ENCODE measurements at regions not wholly inside any gene's neighbourhood (a gene's known extent, or its start where the extent isn't known, plus 50 kb on each side); places are given as distances from the start of the nearest gene placed in this dataset.
A peak's percentile ranks its signal among the peaks of the same experiment; 100 is the strongest.
"Not testable (repeated sequence)": the region's sequence is repeated elsewhere in the genome, so short reads cannot be mapped to it uniquely, and the experiment has no call there.

DNA sequence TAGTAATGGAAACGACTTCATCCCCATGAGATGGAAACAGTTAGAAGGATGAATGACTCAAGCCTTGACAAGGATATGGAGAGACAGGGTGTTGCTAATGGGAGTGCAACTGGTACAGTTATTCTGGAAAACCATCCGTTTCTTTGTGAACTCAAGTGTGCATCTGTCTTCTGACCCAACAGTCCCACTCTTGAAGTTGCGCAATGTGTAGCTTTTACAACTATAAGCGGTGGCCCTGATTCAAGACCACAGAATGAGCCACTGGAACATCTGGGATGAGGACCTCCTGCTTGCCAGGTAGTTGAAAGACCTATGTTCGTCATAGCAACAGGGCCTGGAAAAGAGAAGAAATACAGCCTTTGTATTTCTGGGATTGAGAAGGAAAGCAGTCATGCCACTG is 115.8 kb upstream of the GMDS start:
- DNase-seq = no peak

- DNase-seq = no peak
Observed at GRCh38 chr6:2360716-2361115, 115.3 kb upstream of the GMDS start.

GRCh38 chr6:2360126-2360525 is 114.7 kb upstream of the GMDS start:
- DNase-seq = no peak

DNA sequence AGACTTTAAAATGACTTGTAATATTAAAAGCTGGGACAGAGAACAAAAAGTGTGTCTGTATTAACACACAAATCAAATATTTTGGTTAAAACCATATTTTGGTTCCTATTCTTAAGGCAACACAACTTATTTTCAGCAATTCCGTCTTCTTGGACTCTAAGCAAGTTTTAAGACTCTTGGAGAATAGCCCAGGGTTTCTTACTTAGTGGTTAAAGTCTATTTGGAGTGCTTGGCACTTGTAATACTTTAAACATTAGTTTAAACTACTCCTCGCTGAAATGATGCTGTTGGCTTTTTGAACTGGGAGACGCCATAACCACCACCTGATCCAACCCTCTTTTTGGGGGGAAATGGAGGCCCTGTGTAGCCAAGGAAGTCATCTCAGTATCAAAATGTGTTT is 109.7 kb upstream of the GMDS start:
- DNase-seq = no peak

DNA sequence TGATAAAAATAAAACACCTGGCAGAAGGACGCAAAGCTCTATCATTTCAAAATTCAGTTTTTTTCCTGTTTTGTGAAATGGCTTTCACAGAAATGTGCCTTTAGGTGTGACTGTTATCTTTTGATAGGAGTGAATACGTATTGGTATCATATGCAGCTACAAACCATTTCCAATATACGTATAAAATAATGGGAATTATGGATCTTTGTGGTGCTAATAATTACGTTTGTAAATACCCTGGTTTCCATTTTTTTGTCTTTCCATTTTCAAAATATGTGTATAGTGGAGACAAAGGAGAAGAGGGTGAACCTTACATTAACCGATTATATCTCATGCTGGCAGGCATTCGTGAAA is 108.7 kb upstream of the GMDS start:
- DNase-seq = no peak

- peak; percentile 45 to 47 for DNase-seq
Observed at GRCh38 chr6:2353412-2354137, 108.2 kb upstream of the GMDS start.

DNA sequence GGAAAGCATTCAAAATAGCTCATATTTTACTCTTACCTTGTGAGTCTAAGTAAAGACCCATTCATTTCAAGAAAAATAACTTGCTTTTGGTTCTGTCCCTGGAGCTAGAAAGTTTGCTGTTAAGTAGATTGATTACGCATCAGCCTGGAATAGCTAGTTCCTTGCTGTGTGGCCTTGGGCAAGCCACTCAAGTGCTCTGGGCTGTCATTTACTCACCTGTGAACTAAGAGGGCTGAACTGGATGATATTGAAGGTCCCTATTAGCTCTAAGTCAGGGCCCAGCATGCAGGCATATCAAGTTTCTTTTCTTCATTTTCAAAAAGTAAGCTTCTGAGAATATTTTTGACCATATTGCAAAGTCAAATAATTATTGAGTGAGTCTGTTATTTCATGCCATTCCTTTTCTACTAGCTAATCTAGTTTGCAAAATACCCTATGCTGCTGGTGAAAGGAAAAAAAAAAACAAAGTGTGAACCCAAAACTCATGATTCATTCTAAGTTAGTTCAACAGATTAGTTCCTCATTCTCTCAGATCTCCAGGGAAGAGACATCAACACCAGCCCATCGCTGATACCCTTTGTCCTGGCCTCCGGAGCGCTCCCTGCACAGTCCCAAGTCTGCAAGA is 106.5 kb upstream of the GMDS start:
- DNase-seq = no peak

- no peak for DNase-seq
Observed at GRCh38 chr6:2351090-2351489, 105.7 kb upstream of the GMDS start.

GRCh38 chr6:2346078-2346477 is 100.7 kb upstream of the GMDS start:
- no peak for DNase-seq

- no peak for DNase-seq
Observed at GRCh38 chr6:2344319-2344905, 99.0 kb upstream of the GMDS start.

- no peak for DNase-seq
Observed at GRCh38 chr6:2327591-2327990, 82.2 kb upstream of the GMDS start.

DNA sequence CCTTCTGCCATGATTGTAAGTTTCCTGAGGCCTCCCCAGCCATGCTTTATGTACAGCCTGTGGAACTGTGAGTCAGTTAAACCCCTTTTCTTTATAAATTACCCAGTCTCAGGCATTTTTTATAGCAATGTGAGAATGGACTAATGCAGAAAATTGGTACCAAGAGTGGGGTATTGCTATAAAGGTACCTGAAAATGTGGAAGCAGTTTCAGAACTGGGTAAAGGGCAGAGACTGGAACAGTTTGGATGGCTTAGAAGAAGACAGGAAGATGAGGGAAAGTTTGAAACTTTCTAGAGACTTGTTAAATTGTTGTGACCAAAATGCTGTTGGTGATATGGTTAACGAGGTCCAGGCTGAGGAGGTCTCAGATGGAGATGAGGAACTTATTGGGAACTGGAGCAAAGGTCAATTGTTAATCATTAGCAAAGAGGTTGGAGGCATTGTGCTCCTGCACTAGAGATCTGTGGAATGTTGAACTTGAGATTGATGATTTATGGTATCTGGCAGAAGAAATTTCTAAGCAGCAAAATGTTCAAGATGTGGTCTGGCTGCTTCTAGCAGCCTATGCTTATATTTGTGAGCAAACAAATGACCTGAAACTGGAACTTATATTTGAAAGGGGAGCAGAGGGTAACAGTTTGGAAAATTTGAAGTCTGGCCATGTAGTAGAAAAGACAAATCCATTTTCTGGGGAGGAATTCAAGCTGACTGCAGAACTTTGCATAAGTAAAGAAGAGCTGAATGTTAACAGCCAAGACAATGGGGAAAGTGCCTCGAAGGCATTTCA is 79.0 kb upstream of the GMDS start:
- no peak for DNase-seq

DNA sequence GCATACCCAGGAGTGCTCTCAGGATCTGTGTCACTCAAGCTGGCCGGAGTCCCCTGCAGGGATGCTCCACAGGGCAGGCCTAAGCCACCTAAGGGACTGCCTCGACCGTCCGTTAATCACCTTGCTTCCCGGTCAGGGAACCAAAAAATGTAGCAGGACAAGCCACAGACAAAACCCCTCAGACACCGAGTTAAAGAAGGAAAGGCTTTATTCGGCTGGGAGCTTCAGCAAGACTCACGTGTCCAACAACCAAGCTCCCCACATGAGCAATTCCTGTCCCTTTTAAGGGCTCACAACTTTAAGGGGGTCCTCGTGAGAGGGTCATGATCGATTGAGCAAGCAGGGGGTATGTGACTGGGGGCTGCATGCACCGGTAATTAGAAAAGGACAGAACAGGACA is 72.1 kb upstream of the GMDS start:
- DNase-seq = not testable (repeated sequence)

DNA sequence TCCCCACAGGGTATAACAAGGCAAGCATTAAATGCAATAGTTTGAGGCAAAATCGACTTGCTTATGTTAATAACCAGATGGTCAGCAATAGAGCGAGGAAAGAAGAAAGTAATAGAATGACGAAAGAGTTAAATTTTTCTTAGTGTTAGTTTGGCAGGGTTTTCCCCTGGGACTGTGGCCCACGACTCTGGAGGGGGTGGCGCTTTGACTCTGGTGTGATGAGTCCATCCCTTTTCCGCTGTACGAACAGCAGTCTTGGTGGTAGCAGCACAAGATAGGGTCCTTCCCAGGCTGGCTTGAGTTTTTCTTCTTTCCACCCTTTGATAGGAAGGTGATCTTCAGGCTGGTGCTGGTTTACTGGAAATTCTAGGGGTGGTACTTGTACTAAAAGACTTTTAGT is 69.2 kb upstream of the GMDS start:
- no peak for DNase-seq

- DNase-seq = no peak
Observed at GRCh38 chr6:2310042-2310441, 64.6 kb upstream of the GMDS start.

GRCh38 chr6:2309122-2309521 is 63.7 kb upstream of the GMDS start:
- DNase-seq = no peak

DNA sequence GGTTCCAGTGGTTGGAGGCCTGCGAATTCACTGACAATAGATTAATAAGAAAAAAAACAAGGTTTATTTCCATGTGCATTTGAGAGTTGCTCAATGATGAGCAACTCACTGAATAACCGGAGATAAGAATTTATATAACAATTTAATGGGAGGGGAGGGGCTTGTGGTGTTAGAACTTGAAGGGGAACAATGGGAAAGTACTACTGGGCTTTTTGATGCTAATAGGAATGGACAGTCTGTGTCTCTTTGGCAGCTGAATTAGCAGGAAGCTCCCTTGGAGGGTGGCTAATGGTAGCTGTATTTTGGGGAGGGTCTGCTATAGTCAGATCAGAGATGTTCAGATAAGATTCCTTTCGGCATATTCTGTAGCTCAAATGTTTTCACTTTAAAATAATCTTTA is 62.4 kb upstream of the GMDS start:
- no peak for DNase-seq

GRCh38 chr6:2305951-2306350 is 60.5 kb upstream of the GMDS start:
- DNase-seq = no peak

- DNase-seq = not testable (repeated sequence)
Observed at GRCh38 chr6:2302482-2302881, 57.1 kb upstream of the GMDS start.

DNA sequence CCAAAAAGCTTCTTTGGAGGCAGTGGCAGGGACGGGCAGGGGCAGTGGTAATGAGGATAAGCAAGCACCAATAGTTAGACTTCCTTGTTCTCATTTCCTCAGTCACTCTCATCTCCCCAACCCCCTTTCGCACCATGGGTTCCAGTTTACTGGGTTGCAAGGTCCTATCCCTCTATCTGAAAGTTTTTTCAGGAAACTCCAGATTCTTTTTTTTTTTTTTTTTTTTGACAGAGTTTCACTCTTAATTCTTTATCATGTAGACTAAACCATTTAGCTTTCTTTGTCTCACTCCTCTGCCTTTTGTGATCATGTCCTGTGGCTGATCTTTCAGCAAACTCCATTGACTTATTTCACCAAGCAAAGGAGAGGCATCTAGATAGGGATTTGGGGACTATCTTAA is 51.4 kb upstream of the GMDS start:
- no peak for DNase-seq

Data from CD4-positive, alpha-beta T cell treated with Interleukin-4 for 1 hour (primary cell).